HEK293T (cell line): ENCODE measurements at regions not wholly inside any gene's neighbourhood (a gene's known extent, or its start where the extent isn't known, plus 50 kb on each side); places are given as distances from the start of the nearest gene placed in this dataset.

ENCODE experiments used
- CTCF ChIA-PET: fragments of 350-600 bp; formaldehyde crosslinking; extraction: SDS; loops from one replicate; lab custom pipeline; 2021; ENCODE audit warnings: antibody characterized with exemption, inconsistent platforms; lab: Yijun Ruan, JAX
- POLR2A ChIA-PET: fragments of 350-600 bp; formaldehyde crosslinking; extraction: SDS; loops from one replicate; lab custom pipeline; 2020; ENCODE audit warnings: antibody characterized with exemption, inconsistent platforms; lab: Yijun Ruan, JAX
- DNase-seq: peaks from one replicate; pipeline ENCODE4 v3.0.0; 2012; ENCODE audit warnings: mixed read lengths; ENCODE audit errors: extremely low spot score
- ARNT ChIP-seq: fragments of 450-650 bp; IDR thresholded peaks from 2 replicates; pipeline ENCODE4 v1.6.1; 2017; ENCODE audit warnings: mild to moderate bottlenecking
- BHLHE40 ChIP-seq: fragments of 450-650 bp; IDR thresholded peaks from 2 replicates; pipeline ENCODE4 v1.6.1; 2016; ENCODE audit warnings: mild to moderate bottlenecking, moderate library complexity, borderline replicate concordance
- CTBP1 ChIP-seq: fragments of 450-650 bp; IDR thresholded peaks from 2 replicates; pipeline ENCODE4 v1.6.1; 2016; ENCODE audit warnings: borderline replicate concordance
- ELF4 ChIP-seq: fragments of 450-650 bp; IDR thresholded peaks from 2 replicates; pipeline ENCODE4 v1.6.1; 2017; ENCODE audit warnings: antibody characterized with exemption
- FOXA1 ChIP-seq: fragments of 450-650 bp; IDR thresholded peaks from 2 replicates; pipeline ENCODE4 v1.6.1; 2016; ENCODE audit warnings: mild to moderate bottlenecking
- FOXK2 ChIP-seq: fragments of 450-650 bp; IDR thresholded peaks from 2 replicates; pipeline ENCODE4 v1.6.1; 2016; ENCODE audit warnings: mild to moderate bottlenecking
- FOXM1 ChIP-seq: fragments of 450-650 bp; IDR thresholded peaks from 2 replicates; pipeline ENCODE4 v1.6.1; 2017; ENCODE audit warnings: mild to moderate bottlenecking, borderline replicate concordance
- HDGF ChIP-seq: fragments of 450-650 bp; IDR thresholded peaks from 2 replicates; pipeline ENCODE4 v1.6.1; 2017; ENCODE audit warnings: antibody characterized with exemption, borderline replicate concordance
- L3MBTL2 ChIP-seq: fragments of 450-650 bp; conservative IDR thresholded peaks from 2 replicates; pipeline ENCODE4 v1.6.1; 2016; ENCODE audit warnings: mild to moderate bottlenecking
- LEF1 ChIP-seq: fragments of 450-650 bp; IDR thresholded peaks from 2 replicates; pipeline ENCODE4 v1.6.1; 2017; ENCODE audit warnings: mild to moderate bottlenecking, borderline replicate concordance
- NFRKB ChIP-seq: fragments of 450-650 bp; IDR thresholded peaks from 2 replicates; pipeline ENCODE4 v1.6.1; 2016; ENCODE audit warnings: mild to moderate bottlenecking, moderate library complexity
- SP1 ChIP-seq: fragments of 450-650 bp; IDR thresholded peaks from 2 replicates; pipeline ENCODE4 v1.6.1; 2017
- SUZ12 ChIP-seq: fragments of 450-650 bp; IDR thresholded peaks from 2 replicates; pipeline ENCODE4 v1.6.1; 2016; ENCODE audit warnings: mild to moderate bottlenecking
- TARDBP ChIP-seq: fragments of 450-650 bp; IDR thresholded peaks from 2 replicates; pipeline ENCODE4 v1.6.1; 2016
- ZNF384 ChIP-seq: fragments of 450-650 bp; IDR thresholded peaks from 2 replicates; pipeline ENCODE4 v1.6.1; 2016
- TF ChIP-seq, protein P1 (sequence below): fragments of 450-650 bp; IDR thresholded peaks from 2 replicates; pipeline ENCODE4 v1.6.1; 2016

DNA sequence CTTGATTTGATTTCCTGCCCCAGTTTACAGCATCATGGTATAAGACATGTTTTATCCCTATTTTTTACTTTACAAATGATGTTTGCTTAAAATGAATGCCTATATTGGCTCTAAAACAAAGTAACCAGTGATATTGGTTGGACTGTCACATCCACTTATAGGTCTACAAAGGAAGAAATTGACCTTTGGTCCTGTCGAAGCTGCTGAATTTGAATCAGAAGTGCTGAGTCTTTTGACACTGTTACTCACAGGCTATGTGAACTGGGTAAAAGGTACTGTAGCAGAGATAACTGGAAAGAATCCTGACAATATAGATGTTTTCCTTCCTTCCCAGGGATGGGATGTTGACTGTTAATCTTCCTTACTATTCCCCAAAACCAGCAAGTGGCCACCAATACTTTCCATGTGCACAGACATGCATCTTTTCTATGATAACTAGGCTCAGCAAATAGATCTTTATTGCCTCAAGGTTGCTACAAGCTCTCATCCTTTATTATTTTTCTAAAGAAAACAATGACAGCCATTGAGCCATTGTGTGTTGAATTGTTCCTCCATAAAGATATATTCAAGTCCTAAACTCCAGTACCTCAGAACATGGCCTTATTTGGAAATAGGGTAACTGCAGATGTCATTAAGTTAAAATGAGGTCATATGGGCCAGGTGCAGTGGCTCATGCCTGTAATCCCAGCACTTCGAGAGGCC, 175.9 kb upstream of the NR5A2 start:
- ChIA-PET POLR2A (no interaction called here), CTCF (no interaction called here)
- TF ChIP-seq NFRKB: no peak
- no peak for TF ChIP-seq LEF1
- TF ChIP-seq FOXA1: no peak
- no peak for TF ChIP-seq FOXK2
- TF ChIP-seq, protein P1, sequence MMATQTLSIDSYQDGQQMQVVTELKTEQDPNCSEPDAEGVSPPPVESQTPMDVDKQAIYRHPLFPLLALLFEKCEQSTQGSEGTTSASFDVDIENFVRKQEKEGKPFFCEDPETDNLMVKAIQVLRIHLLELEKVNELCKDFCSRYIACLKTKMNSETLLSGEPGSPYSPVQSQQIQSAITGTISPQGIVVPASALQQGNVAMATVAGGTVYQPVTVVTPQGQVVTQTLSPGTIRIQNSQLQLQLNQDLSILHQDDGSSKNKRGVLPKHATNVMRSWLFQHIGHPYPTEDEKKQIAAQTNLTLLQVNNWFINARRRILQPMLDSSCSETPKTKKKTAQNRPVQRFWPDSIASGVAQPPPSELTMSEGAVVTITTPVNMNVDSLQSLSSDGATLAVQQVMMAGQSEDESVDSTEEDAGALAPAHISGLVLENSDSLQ: no peak
- no peak for TF ChIP-seq CTBP1
- TF ChIP-seq ZNF384: no peak
- TF ChIP-seq HDGF: no peak
- TF ChIP-seq BHLHE40: no peak
- TF ChIP-seq SUZ12: no peak
- no peak for TF ChIP-seq TARDBP
- TF ChIP-seq ARNT: no peak
- no peak for TF ChIP-seq L3MBTL2
- TF ChIP-seq ELF4: no peak
- no peak for TF ChIP-seq FOXM1
- no peak for TF ChIP-seq SP1
- DNase-seq: no peak

DNA sequence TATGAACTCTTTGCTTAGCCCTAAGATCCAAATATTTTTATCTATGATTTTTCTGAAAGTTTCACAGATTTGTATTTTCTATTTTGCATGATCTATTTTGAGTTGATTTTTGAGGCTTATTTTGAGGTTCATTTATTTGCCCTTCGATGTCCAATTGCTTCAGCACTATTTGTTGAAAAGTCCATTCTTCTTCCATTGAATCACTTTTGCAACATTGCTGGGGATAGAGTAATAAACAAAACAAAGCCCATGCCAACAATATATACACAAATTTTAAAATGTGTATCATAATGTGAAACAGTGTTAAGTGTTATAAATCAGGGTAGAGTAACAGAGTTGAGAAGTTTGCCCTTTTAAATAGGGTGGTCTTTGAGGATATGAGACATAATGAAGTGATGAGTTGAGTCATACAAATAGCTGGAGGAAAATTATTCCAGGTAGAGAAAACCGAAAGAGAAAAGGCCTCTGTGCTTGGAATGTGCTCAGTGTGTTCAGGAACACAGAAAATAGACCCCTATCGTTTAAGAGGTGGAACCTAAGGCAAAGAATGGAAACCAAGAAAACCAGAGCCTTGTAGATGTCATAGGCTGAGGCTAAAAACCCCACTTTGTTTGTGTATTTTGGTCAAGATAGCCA, 172.7 kb upstream of the NR5A2 start:
- TF ChIP-seq BHLHE40 (no peak), FOXM1 (no peak), HDGF (no peak), L3MBTL2 (no peak), TARDBP (no peak), LEF1 (no peak), CTBP1 (no peak), FOXA1 (no peak), ZNF384 (no peak), NFRKB (no peak), ELF4 (no peak), SUZ12 (no peak), SP1 (no peak)
- TF ChIP-seq, protein P1: no peak
- no peak for DNase-seq
- ChIA-PET POLR2A (no interaction called here), CTCF (no interaction called here)

DNA sequence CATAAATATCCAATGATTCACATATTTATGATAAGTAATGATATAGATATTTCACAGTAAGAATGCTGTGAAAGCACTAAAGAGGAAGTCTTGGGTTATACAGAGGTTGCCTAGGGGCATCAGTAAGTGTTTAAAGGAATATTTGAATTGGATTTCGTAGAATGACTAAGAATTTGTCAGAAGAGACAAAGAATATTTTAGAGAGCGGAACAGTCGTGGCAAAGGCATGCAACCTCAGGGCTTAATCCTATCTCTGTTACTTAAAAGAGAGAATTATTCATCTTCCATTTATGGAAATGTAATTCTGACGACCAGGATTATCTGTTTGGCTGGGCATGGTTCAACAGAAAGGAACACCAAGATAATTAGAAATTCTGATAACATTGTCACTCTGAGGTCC, 171.9 kb upstream of the NR5A2 start:
- DNase-seq: no peak
- POLR2A ChIA-PET: no interaction called here

DNA sequence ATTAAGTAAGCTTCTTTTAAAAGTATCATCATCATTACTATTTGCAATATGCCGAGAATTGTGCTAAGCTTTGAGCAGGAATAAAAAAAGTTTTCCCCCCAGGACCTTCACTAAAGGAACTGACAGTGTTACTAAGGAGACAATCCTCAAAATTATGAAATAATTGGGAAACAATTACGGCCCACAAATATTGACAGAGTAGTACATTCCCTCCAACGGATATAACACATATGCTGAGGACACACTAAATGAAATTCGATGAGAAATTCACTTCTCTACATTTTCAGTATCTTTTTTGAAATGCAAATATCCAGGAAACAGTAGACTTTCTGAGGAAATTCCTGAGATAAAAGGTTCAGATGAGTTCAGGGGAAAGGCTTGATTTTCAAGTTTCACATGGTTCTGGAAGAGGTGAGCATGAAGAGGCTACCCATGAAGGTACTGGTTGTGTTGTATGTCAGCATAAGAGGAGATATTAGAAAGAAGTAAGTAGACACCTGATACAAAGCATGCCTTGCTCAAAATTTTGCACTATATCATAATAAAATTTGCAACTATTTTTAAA, 171.2 kb upstream of the NR5A2 start:
- POLR2A ChIA-PET: no interaction called here
- no peak for TF ChIP-seq SP1
- TF ChIP-seq SUZ12: no peak
- TF ChIP-seq LEF1: no peak
- TF ChIP-seq FOXA1: no peak
- TF ChIP-seq FOXM1: no peak
- CTCF ChIA-PET: no interaction called here
- DNase-seq: no peak

More for the DNA sequence above, 171.9 kb upstream of the NR5A2 start:
- TF ChIP-seq L3MBTL2: no peak
- TF ChIP-seq CTBP1: no peak
- no peak for TF ChIP-seq ARNT
- no peak for TF ChIP-seq ELF4
- no peak for TF ChIP-seq FOXA1
- no peak for TF ChIP-seq BHLHE40
- no peak for TF ChIP-seq FOXK2
- TF ChIP-seq SUZ12: no peak
- TF ChIP-seq FOXM1: no peak
- CTCF ChIA-PET: no interaction called here

DNA sequence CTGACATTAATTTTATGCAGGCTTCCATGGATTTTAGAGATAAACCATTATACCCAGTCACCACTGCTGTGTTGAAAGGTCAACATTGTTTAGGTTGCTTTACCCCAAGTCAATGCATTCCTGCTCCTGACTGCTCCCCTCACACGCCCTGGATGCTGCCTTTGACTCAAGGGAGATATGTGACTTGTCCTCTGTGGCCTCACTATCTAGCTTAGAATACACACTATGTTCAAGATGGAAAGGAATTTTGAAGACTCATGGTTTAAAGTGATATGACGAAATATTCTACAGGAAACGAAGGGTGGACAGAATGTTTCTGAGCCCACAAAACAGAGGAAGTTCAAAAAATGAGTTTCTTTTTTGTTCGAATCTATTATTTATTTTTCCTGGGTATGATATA, 170.4 kb upstream of the NR5A2 start:
- TF ChIP-seq TARDBP (no peak), BHLHE40 (no peak)
- no peak for DNase-seq
- POLR2A ChIA-PET: no interaction called here
- CTCF ChIA-PET: no interaction called here

DNA sequence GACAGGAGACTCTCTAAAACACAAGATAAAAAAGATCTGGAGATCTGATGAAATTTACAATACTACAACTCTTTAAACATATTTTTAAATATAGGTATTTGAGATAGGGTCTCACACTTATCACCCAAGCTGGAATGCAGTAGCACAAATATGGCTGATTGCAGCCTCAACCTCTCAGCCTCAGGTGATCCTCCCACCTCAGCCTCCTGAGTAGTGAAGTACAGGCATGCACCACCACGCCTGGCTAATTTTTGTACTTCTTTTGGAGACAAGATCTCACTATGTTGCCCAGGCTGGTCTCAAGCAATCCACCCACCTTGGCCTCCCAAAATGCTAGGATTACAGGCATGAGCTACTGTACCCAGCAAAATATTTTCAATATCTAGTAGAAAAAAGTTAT, 170.0 kb upstream of the NR5A2 start:
- POLR2A ChIA-PET: no interaction called here
- CTCF ChIA-PET: no interaction called here
- DNase-seq: no peak
- TF ChIP-seq FOXM1: no peak
- no peak for TF ChIP-seq ZNF384
- no peak for TF ChIP-seq NFRKB
- no peak for TF ChIP-seq CTBP1
- TF ChIP-seq FOXK2: no peak
- no peak for TF ChIP-seq TARDBP
- TF ChIP-seq HDGF: no peak

DNA sequence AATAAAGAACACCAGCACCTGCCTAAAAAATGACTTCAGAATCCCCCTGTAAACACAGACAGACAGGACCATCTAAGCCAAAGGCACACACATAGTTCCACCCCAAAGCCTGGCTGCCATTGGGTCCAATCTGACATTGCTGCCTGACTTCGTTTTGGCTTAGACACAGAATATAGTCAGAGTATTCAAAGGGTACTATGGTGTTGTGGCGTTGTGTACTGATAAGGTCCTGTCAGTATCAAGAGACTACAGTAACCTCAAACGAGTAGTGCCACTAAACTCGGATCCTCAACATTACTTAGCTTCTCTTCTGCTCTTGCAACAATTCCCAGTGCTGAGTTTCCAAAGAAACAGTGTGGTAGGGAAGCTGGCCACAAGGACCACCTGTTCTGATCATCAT, 169.3 kb upstream of the NR5A2 start:
- no peak for DNase-seq
- ChIA-PET POLR2A (no interaction called here), CTCF (no interaction called here)
- no peak for TF ChIP-seq SP1
